Tibial nerve (tissue), 4 donors: ENCODE measurements at regions not wholly inside any gene's neighbourhood (a gene's known extent, or its start where the extent isn't known, plus 50 kb on each side); places are given as distances from the start of the nearest gene placed in this dataset.

Experiments used
- EP300 ChIP-seq, 2 donors: sonication (generic); formaldehyde crosslinking; IDR thresholded peaks; one replicate each; pipeline ENCODE4 v1.6.1; 2017; ENCODE audit warnings: antibody characterized with exemption in 2 of 2, mild to moderate bottlenecking in 1 of 2
- TF ChIP-seq, protein P1 (sequence below), 5 experiments: fragments of 200-600 bp in 3 of 5; fragments of 450-650 bp in 2 of 5; sonication (generic) in 3 of 5; IDR thresholded peaks; one replicate each; pipeline ENCODE4 v1.5.1; 2016 to 2019; ENCODE audit warnings: antibody characterized with exemption in 5 of 5, mild to moderate bottlenecking in 3 of 5, moderate library complexity in 2 of 5

DNA sequence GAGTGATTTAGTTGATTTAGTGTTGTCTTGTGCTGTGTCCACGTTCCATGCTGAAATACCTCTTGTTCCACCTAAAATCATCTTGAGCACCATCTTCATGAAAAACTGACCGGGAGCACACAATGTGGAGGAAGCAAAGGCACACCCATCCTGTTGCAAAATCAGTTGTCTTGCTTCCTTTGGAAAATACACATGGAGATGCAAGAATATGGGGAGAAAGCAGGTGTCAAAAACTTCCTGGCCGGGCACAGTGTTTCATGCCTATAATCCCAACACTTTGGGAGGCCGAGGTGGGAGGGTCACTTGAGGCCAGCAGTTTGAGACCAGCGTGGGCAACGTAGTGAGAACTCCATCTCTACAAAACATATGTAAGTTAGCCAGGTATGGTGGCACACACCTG lies 151.1 kb downstream of the C11orf91 start:
- TF ChIP-seq, protein P1, sequence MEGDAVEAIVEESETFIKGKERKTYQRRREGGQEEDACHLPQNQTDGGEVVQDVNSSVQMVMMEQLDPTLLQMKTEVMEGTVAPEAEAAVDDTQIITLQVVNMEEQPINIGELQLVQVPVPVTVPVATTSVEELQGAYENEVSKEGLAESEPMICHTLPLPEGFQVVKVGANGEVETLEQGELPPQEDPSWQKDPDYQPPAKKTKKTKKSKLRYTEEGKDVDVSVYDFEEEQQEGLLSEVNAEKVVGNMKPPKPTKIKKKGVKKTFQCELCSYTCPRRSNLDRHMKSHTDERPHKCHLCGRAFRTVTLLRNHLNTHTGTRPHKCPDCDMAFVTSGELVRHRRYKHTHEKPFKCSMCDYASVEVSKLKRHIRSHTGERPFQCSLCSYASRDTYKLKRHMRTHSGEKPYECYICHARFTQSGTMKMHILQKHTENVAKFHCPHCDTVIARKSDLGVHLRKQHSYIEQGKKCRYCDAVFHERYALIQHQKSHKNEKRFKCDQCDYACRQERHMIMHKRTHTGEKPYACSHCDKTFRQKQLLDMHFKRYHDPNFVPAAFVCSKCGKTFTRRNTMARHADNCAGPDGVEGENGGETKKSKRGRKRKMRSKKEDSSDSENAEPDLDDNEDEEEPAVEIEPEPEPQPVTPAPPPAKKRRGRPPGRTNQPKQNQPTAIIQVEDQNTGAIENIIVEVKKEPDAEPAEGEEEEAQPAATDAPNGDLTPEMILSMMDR (IDR thresholded peaks at IDR 0.05), result no peak
- no peak for TF ChIP-seq EP300 (IDR thresholded peaks at IDR 0.05)
